Gastroesophageal sphincter (tissue), 4 donors: ENCODE measurements at regions not wholly inside any gene's neighbourhood (a gene's known extent, or its start where the extent isn't known, plus 50 kb on each side); places are given as distances from the start of the nearest gene placed in this dataset.

Source experiments
- ATAC-seq: fragments of 150-250 bp; one replicate; pipeline ENCODE4 v1.9.1; 2016; ENCODE audit warnings: mild to moderate bottlenecking, moderate library complexity
- H3K27ac ChIP-seq, 4 donors: fragments of 200-600 bp; sonication (generic) in 3 of 4; 1 replicate in 3 of 4; 2 replicates in 1 of 4; pipeline ENCODE4 v1.5.1; 2016 to 2019
- H3K27me3 ChIP-seq: fragments of 200-600 bp; sonication (generic); one replicate; pipeline ENCODE4 v1.5.1; 2019
- H3K36me3 ChIP-seq, 2 donors: fragments of 200-600 bp; sonication (generic); one replicate each; pipeline ENCODE4 v1.5.1; 2019; ENCODE audit warnings: control low read depth in 1 of 2
- H3K4me1 ChIP-seq, 3 donors: fragments of 200-600 bp; sonication (generic); 1 replicate in 2 of 3; 2 replicates in 1 of 3; pipeline ENCODE4 v1.5.1; 2016 to 2019; ENCODE audit warnings: control low read depth in 2 of 3
- H3K4me3 ChIP-seq, 2 donors: fragments of 200-600 bp; sonication (generic); one replicate each; pipeline ENCODE4 v1.5.1; 2019; ENCODE audit warnings: mild to moderate bottlenecking in 1 of 2, moderate library complexity in 1 of 2
- H3K9me3 ChIP-seq, 3 donors: fragments of 200-600 bp; sonication (generic); one replicate each; pipeline ENCODE4 v1.5.1; 2017 to 2019; ENCODE audit warnings: control low read depth in 2 of 3
- EP300 ChIP-seq: sonication (generic); formaldehyde crosslinking; IDR thresholded peaks from one replicate; pipeline ENCODE4 v1.6.1; 2017; ENCODE audit warnings: antibody characterized with exemption, mild to moderate bottlenecking
- POLR2A ChIP-seq, 2 donors: fragments of 450-650 bp; IDR thresholded peaks; one replicate each; pipeline ENCODE4 v1.6.1; 2017; ENCODE audit warnings: antibody characterized with exemption in 2 of 2, mild to moderate bottlenecking in 2 of 2, moderate library complexity in 1 of 2
- POLR2AphosphoS5 ChIP-seq: sonication (generic); formaldehyde crosslinking; IDR thresholded peaks from one replicate; pipeline ENCODE4 v1.6.1; 2017; ENCODE audit warnings: antibody characterized with exemption
- WGBS, 2 donors: methylation state at CpG; one replicate each; pipeline ENCODE4 v1.1.5; 2018; ENCODE audit warnings: low coverage in 1 of 2; 5-methylcytosine and 5-hydroxymethylcytosine counted together
- TF ChIP-seq, protein P1 (sequence below), 4 experiments: fragments of 200-600 bp in 2 of 4; fragments of 450-650 bp in 2 of 4; sonication (generic) in 1 of 4; IDR thresholded peaks; one replicate each; pipeline ENCODE4 v1.5.1; 2017 to 2019; ENCODE audit warnings: antibody characterized with exemption in 4 of 4, mild to moderate bottlenecking in 2 of 4, moderate library complexity in 2 of 4

DNA sequence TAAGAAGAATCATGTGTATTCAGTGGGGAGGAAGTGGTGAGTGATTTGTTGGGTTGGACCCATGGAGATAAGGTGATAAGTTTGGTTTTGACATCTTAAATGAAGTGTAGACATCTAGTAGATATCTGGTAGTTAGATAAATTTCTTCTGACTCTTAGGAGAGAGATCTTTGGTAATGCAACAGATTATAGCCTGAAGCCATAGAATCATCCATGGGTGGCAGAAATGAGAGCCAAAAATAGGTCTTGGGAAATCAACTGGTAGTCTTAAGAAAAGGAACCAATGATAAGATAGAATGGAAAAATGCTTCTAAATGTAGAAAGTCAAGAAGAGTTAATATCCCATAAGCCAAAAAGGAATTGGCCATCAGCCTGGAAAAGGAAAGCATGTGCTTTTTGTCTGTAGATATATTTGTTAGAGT lies 532.7 kb upstream of the GRAMD2B start:
- no peak for TF ChIP-seq POLR2A (IDR thresholded peaks at IDR 0.05)
- no peak for TF ChIP-seq POLR2AphosphoS5
- TF ChIP-seq EP300, result no peak
- TF ChIP-seq, protein P1, sequence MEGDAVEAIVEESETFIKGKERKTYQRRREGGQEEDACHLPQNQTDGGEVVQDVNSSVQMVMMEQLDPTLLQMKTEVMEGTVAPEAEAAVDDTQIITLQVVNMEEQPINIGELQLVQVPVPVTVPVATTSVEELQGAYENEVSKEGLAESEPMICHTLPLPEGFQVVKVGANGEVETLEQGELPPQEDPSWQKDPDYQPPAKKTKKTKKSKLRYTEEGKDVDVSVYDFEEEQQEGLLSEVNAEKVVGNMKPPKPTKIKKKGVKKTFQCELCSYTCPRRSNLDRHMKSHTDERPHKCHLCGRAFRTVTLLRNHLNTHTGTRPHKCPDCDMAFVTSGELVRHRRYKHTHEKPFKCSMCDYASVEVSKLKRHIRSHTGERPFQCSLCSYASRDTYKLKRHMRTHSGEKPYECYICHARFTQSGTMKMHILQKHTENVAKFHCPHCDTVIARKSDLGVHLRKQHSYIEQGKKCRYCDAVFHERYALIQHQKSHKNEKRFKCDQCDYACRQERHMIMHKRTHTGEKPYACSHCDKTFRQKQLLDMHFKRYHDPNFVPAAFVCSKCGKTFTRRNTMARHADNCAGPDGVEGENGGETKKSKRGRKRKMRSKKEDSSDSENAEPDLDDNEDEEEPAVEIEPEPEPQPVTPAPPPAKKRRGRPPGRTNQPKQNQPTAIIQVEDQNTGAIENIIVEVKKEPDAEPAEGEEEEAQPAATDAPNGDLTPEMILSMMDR (IDR thresholded peaks at IDR 0.05), result no peak
- no peaks in the 10 kb centered on the region for H3K9me3 ChIP-seq
- no peaks in the 10 kb centered on the region for H3K4me1 ChIP-seq
- H3K36me3 ChIP-seq, result no peaks in the 10 kb centered on the region
- ATAC-seq, result no peak
- no peak overlapping the region for H3K4me3 ChIP-seq
- no peak overlapping the region for H3K27ac ChIP-seq
- no peaks in the 10 kb centered on the region for H3K27me3 ChIP-seq

DNA sequence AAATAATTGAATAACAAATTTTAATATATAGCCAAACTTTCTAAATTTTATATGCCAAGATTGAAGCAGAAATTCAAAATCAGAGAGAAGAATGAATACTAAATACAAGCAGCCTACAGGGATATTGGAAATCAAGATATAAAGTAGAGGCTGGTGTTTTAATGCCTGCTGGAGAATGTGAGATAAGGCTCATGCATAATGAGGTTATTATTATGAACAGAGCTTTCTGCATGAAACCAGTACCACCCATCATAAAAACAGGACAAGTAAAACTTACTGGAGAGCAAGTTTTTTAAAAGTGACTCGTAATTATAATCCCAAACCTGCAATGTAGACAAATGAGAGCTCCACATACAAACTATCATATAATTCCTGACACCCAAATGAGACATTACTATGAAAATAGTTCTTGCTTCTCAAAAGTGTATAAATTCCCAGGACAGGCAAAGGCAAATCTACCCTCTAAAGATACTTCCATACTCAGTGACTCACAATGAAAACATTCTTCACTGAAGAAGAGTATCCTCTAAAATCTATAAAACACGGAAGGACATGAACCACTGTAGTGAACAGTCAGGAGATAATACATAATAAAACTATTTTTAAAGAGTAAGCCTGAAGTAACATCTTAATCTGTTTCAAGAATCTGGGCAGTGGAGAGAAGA lies 532.0 kb upstream of the GRAMD2B start:
- ATAC-seq, result no peak
- 32 to 44% methylated on average over 2 of the region's 2 CpGs for WGBS, 2 donors
- no peaks in the 10 kb centered on the region for H3K27me3 ChIP-seq

GRCh38 chr5:125894383-125894782 lies 528.8 kb upstream of the GRAMD2B start:
- 53 to 69% methylated on average over 1 of the region's 1 CpG for WGBS, 2 donors
- Histone ChIP-seq H3K36me3 (no peaks in the 10 kb centered on the region), H3K27me3 (no peaks in the 10 kb centered on the region), H3K27ac (no peak overlapping the region), H3K4me1 (no peaks in the 10 kb centered on the region), H3K4me3 (no peak overlapping the region), H3K9me3 (no peaks in the 10 kb centered on the region)
- no peak for ATAC-seq
- TF ChIP-seq EP300, result no peak

More for the DNA sequence above, 532.0 kb upstream of the GRAMD2B start:
- Histone ChIP-seq H3K27ac (no peak overlapping the region), H3K36me3 (no peaks in the 10 kb centered on the region), H3K4me3 (no peak overlapping the region), H3K9me3 (no peaks in the 10 kb centered on the region), H3K4me1 (no peaks in the 10 kb centered on the region)
- TF ChIP-seq POLR2A (IDR thresholded peaks at IDR 0.05) (no peak), POLR2AphosphoS5 (no peak), EP300 (no peak)
- TF ChIP-seq, protein P1 (IDR thresholded peaks at IDR 0.05), result no peak

DNA sequence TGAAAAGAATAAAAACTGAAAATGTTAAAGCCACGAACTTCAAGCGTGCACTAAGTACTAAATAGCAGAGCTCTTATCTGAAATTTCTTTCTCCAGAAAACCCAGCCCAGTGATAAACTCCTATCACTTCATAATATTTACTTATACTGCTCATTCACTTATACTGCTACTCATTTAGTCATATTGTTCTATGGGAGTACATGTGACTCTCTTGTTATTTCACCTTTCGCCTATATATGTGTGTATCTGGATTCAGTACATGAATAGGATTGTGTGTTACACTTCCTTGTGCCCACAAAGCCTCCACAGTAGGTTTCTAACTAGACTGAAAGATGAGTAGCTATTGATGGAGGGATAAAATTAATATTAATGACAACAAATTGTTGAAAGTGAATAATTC lies 526.8 kb upstream of the GRAMD2B start:
- no peaks in the 10 kb centered on the region for H3K36me3 ChIP-seq
- WGBS, 2 donors, result 64 to 67% methylated on average over 3 of the region's 3 CpGs
- ATAC-seq, result no peak
- TF ChIP-seq, protein P1 (IDR thresholded peaks at IDR 0.05), result no peak
- TF ChIP-seq EP300 (no peak), POLR2A (IDR thresholded peaks at IDR 0.05) (no peak), POLR2AphosphoS5 (no peak)
- no peak overlapping the region for H3K4me3 ChIP-seq
- H3K27me3 ChIP-seq, result no peaks in the 10 kb centered on the region
- no peaks in the 10 kb centered on the region for H3K9me3 ChIP-seq
- no peaks in the 10 kb centered on the region for H3K4me1 ChIP-seq
- no peak overlapping the region for H3K27ac ChIP-seq

DNA sequence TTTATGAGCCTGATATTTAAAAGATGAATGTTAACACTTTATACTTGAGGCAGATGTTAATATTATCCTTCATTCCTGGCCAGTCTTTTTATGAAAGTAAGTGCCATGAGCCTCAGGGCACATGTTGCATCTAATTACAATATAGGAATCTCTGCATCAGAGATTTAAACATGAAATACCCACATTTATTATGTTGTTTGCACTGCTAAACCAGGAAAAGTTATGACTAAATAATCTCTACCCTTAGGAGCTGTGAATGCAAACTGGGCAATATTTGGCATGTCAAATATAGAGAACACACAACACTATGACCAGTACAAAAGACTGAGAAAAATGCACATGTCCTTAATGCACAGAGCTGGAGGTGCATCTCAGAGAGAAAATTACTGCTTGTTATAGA lies 526.1 kb upstream of the GRAMD2B start:
- no peaks in the 10 kb centered on the region for H3K36me3 ChIP-seq
- no peak for ATAC-seq

More for the DNA sequence above, 526.1 kb upstream of the GRAMD2B start:
- TF ChIP-seq, protein P1 (IDR thresholded peaks at IDR 0.05), result no peak
- TF ChIP-seq POLR2A (IDR thresholded peaks at IDR 0.05) (no peak), POLR2AphosphoS5 (no peak), EP300 (no peak)
- Histone ChIP-seq H3K9me3 (no peaks in the 10 kb centered on the region), H3K27me3 (no peaks in the 10 kb centered on the region), H3K4me1 (no peaks in the 10 kb centered on the region), H3K27ac (no peak overlapping the region), H3K4me3 (no peak overlapping the region)
